ENCODE measurements at regions not wholly inside any gene's neighbourhood (a gene's known extent, or its start where the extent isn't known, plus 50 kb on each side); places are given as distances from the start of the nearest gene placed in this dataset.

- TF ChIP-seq FOXM1 (IDR thresholded peaks at IDR 0.05; ENCODE audit: borderline replicate concordance), result no peak
- no peak for TF ChIP-seq FOXA1 (IDR thresholded peaks at IDR 0.05)
- no peak for TF ChIP-seq ZNF384 (IDR thresholded peaks at IDR 0.05)
- no peak for TF ChIP-seq NFRKB (IDR thresholded peaks at IDR 0.05)
- no peak for TF ChIP-seq LEF1 (IDR thresholded peaks at IDR 0.05; ENCODE audit: borderline replicate concordance)
- TF ChIP-seq TARDBP (IDR thresholded peaks at IDR 0.05), result no peak
- TF ChIP-seq PKNOX1 (IDR thresholded peaks at IDR 0.05), result no peak
- no peak for TF ChIP-seq BHLHE40 (IDR thresholded peaks at IDR 0.05; ENCODE audit: borderline replicate concordance)
- no peak for TF ChIP-seq SP1 (IDR thresholded peaks at IDR 0.05)
- TF ChIP-seq SUZ12 (IDR thresholded peaks at IDR 0.05), result no peak
- no peak for TF ChIP-seq ARNT (IDR thresholded peaks at IDR 0.05)
- TF ChIP-seq L3MBTL2 (conservative IDR thresholded peaks at IDR 0.05), result no peak
- TF ChIP-seq FOXK2 (IDR thresholded peaks at IDR 0.05), result no peak
- TF ChIP-seq HDGF (IDR thresholded peaks at IDR 0.05; ENCODE audit: borderline replicate concordance), result no peak
These were observed 276.9 kb downstream of the SKAP2 start for GRCh38 chr7:26587536-26587935.

All from HEK293T (cell line).